GM12874 (cell line): ENCODE measurements at regions not wholly inside any gene's neighbourhood (a gene's known extent, or its start where the extent isn't known, plus 50 kb on each side); places are given as distances from the start of the nearest gene placed in this dataset.

Source experiments
- CTCF ChIP-seq: IDR thresholded peaks from 2 replicates; pipeline ENCODE4 v1.5.1; 2011; ENCODE audit warnings: low read depth, mild to moderate bottlenecking, control low read depth, low read length, moderate library complexity; ENCODE audit not compliant: insufficient read depth

DNA sequence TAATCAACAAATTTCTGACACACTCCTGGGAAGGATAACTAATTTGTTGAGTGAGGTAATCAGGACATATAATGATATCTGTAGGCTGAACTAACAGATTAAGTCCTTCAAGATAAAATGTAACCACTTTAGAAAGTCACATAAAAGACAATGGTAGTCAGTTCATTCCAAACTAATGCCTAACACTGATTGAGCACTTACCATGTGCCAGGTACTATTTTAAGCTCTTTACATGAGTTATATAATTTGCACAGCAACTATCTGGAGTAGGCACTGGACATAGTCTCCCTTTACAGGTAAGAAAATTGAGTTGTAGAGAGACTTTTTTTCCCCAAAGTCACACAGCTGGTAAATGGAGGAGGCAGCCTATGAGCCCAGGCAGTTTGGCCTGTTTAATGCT, 211.2 kb upstream of the CFAP20DC start:
- no peak for TF ChIP-seq CTCF

DNA sequence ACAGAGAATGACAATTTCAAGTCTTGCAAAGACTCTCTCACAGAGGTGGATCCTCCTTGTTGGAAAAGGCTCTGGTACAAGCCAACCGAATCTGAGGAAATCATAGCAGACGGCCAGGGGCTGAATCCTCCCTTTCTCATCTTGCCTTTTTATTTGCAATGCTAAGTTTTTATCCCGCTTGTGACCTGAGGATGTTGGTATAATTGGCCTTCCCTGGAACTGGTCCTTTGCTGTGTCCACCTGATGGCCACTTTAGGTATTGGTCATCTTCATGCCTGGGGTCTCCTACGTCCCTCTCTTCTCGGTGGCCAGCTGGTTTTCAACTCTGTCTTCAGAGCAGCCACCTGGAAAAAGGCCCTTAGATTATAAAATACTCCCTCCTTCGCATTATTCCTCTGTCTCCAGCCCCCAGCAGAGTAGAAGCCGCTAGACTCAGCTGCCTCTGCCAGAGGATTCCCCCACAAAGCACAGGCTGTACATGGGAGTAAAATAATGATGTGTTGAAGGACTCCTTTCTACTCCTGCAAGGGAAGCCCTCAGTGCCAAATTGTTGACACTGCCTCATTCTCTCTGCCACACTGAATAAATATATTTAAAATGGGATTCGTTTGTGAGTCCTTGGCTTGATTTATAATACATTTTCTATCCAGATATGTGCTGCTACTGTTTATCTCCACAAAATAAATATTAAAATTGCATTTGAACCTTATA, 208.9 kb upstream of the CFAP20DC start:
- TF ChIP-seq CTCF = no peak

- TF ChIP-seq CTCF = no peak
Measured at GRCh38 chr3:59257506-59257905, 207.7 kb upstream of the CFAP20DC start.

DNA sequence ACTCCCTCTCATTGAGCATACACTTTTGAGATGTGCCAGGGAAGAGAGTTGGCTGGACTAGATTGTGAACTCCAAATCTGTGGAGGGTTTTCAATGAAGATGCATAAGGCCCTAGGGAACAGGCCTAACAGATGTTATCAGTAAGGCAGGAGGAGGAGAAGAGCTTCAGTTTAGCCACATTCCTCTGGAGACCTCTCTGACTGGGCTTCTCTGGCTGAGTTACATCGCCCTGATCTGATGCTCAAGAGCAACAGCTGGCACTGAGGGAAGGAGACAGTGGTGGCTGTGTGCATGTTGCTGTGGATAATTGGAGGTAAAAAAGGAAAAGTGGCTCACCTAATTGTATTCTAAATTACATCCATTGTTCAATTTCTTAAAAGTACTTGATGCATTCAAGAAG, 206.4 kb upstream of the CFAP20DC start:
- TF ChIP-seq CTCF = no peak

- no peak for TF ChIP-seq CTCF
Measured at GRCh38 chr3:59254976-59255375, 205.2 kb upstream of the CFAP20DC start.

- TF ChIP-seq CTCF = no peak
Measured at GRCh38 chr3:59254433-59254832, 204.6 kb upstream of the CFAP20DC start.

- TF ChIP-seq CTCF = no peak
Measured at GRCh38 chr3:59253523-59253922, 203.7 kb upstream of the CFAP20DC start.
